C4-2B (cell line): ENCODE measurements at regions not wholly inside any gene's neighbourhood (a gene's known extent, or its start where the extent isn't known, plus 50 kb on each side); places are given as distances from the start of the nearest gene placed in this dataset.

Experiments
- ZFX ChIP-seq: fragments of 450-650 bp; IDR thresholded peaks from 2 replicates; pipeline ENCODE4 v1.6.1; 2017
- TF ChIP-seq, protein P1 (sequence below): fragments of 450-650 bp; conservative IDR thresholded peaks from 2 replicates; pipeline ENCODE4 v1.5.1; 2017; ENCODE audit warnings: mild to moderate bottlenecking

- TF ChIP-seq, protein P1, sequence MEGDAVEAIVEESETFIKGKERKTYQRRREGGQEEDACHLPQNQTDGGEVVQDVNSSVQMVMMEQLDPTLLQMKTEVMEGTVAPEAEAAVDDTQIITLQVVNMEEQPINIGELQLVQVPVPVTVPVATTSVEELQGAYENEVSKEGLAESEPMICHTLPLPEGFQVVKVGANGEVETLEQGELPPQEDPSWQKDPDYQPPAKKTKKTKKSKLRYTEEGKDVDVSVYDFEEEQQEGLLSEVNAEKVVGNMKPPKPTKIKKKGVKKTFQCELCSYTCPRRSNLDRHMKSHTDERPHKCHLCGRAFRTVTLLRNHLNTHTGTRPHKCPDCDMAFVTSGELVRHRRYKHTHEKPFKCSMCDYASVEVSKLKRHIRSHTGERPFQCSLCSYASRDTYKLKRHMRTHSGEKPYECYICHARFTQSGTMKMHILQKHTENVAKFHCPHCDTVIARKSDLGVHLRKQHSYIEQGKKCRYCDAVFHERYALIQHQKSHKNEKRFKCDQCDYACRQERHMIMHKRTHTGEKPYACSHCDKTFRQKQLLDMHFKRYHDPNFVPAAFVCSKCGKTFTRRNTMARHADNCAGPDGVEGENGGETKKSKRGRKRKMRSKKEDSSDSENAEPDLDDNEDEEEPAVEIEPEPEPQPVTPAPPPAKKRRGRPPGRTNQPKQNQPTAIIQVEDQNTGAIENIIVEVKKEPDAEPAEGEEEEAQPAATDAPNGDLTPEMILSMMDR: no peak
- no peak for TF ChIP-seq ZFX
Measured at GRCh38 chrX:80576806-80577533, 156.7 kb downstream of the TENT5D start.
